Neural cell (in vitro differentiated cells): ENCODE measurements at regions not wholly inside any gene's neighbourhood (a gene's known extent, or its start where the extent isn't known, plus 50 kb on each side); places are given as distances from the start of the nearest gene placed in this dataset.

Experiments used
- H2AFZ ChIP-seq: fragments of 200-600, 300-800 bp; sonication (generic), shearing (Covaris generic); 2 replicates; pipeline ENCODE4 v1.6.0; 2014; ENCODE audit warnings: low read depth, mild to moderate bottlenecking, antibody characterized with exemption, low read length, moderate library complexity
- H3F3A ChIP-seq: fragments of 200-600 bp; shearing (Covaris generic); 2 replicates; pipeline ENCODE4 v1.6.1; 2016; ENCODE audit warnings: mild to moderate bottlenecking, moderate library complexity, mixed read lengths, antibody characterized with exemption, low read length; ENCODE audit not compliant: insufficient read depth, poor library complexity, severe bottlenecking
- H3K27ac ChIP-seq: fragments of 200-600, 300-800 bp; sonication (generic), shearing (Covaris generic); 2 replicates; pipeline ENCODE4 v1.5.1; 2014; ENCODE audit warnings: mild to moderate bottlenecking, low read length, moderate library complexity
- H3K27me3 ChIP-seq: fragments of 300-800, 200-600 bp; sonication (generic), shearing (Covaris generic); 2 replicates; pipeline ENCODE4 v1.6.0; 2014; ENCODE audit warnings: mild to moderate bottlenecking, low read depth, low read length, moderate library complexity; ENCODE audit not compliant: insufficient read depth
- H3K36me3 ChIP-seq: fragments of 300-800, 200-600 bp; sonication (generic), shearing (Covaris generic); 2 replicates; pipeline ENCODE4 v1.5.1; 2014; ENCODE audit warnings: mild to moderate bottlenecking, antibody characterized with exemption, low read length, moderate library complexity; ENCODE audit not compliant: insufficient read depth
- H3K4me2 ChIP-seq: fragments of 300-800, 200-600 bp; sonication (generic), shearing (Covaris generic); 2 replicates; pipeline ENCODE4 v1.6.0; 2014; ENCODE audit warnings: mild to moderate bottlenecking, low read length
- H3K4me3 ChIP-seq: fragments of 300-800, 200-600 bp; sonication (generic), shearing (Covaris generic); 2 replicates; pipeline ENCODE4 v1.5.1; 2014; ENCODE audit warnings: mild to moderate bottlenecking, low read length, moderate library complexity
- H3K79me2 ChIP-seq: fragments of 200-600 bp; shearing (Covaris generic); replicated peaks from 2 replicates; pipeline ENCODE4 v1.6.0; 2014; ENCODE audit warnings: mild to moderate bottlenecking, low read length, moderate library complexity; ENCODE audit not compliant: insufficient read depth
- H3K9ac ChIP-seq: fragments of 300-800, 200-600 bp; sonication (generic), shearing (Covaris generic); 2 replicates; pipeline ENCODE4 v1.6.1; 2016; ENCODE audit warnings: mild to moderate bottlenecking, low read length, mixed read lengths
- H3K9me2 ChIP-seq: fragments of 200-600 bp; shearing (Covaris generic); 2 replicates; pipeline ENCODE4 v1.6.1; 2016; ENCODE audit warnings: mild to moderate bottlenecking, low read length, mixed read lengths; ENCODE audit not compliant: insufficient read depth
- H3K9me3 ChIP-seq: fragments of 200-600, 300-800 bp; sonication (generic), shearing (Covaris generic); 2 replicates; pipeline ENCODE4 v1.6.1; 2016; ENCODE audit warnings: mild to moderate bottlenecking, mixed run types, low read length, moderate library complexity, mixed read lengths
- H4K20me1 ChIP-seq: fragments of 200-600 bp; shearing (Covaris generic); 2 replicates; pipeline ENCODE4 v1.6.1; 2016; ENCODE audit warnings: mild to moderate bottlenecking, mixed run types; ENCODE audit not compliant: insufficient read depth
- EP300 ChIP-seq: fragments of 450-650 bp; conservative IDR thresholded peaks from 2 replicates; pipeline ENCODE4 v1.6.1; 2014; ENCODE audit warnings: antibody characterized with exemption, mild to moderate bottlenecking, moderate library complexity; ENCODE audit not compliant: poor library complexity, severe bottlenecking
- EZH2 ChIP-seq: fragments of 200-600, 300-800 bp; shearing (Covaris generic), sonication (generic); IDR thresholded peaks from 2 replicates; pipeline ENCODE4 v1.6.1; 2014; ENCODE audit warnings: antibody characterized with exemption, low read length, borderline replicate concordance, mild to moderate bottlenecking; ENCODE audit not compliant: insufficient read depth, poor library complexity, severe bottlenecking
- MXI1 ChIP-seq: fragments of 450-650 bp; conservative IDR thresholded peaks from 2 replicates; pipeline ENCODE4 v1.6.1; 2014; ENCODE audit warnings: antibody characterized with exemption, mild to moderate bottlenecking; ENCODE audit not compliant: poor library complexity, severe bottlenecking
- POLR2AphosphoS5 ChIP-seq: IDR thresholded peaks from 2 replicates; pipeline ENCODE4 v1.6.1; 2012
- RAD21 ChIP-seq: fragments of 450-650 bp; conservative IDR thresholded peaks from 2 replicates; pipeline ENCODE4 v1.6.1; 2014; ENCODE audit warnings: antibody characterized with exemption, mild to moderate bottlenecking, moderate library complexity
- SMC3 ChIP-seq: fragments of 450-650 bp; conservative IDR thresholded peaks from 2 replicates; pipeline ENCODE4 v1.6.1; 2014; ENCODE audit warnings: antibody characterized with exemption, mild to moderate bottlenecking, moderate library complexity; ENCODE audit not compliant: poor library complexity
- TAF1 ChIP-seq: IDR thresholded peaks from 2 replicates; pipeline ENCODE4 v1.6.1; 2012; ENCODE audit warnings: low read depth
- TF ChIP-seq, protein P1 (sequence below): IDR thresholded peaks from 2 replicates; pipeline ENCODE4 v1.6.1; 2012; ENCODE audit warnings: borderline replicate concordance
- TF ChIP-seq, protein P2 (sequence below): fragments of 450-650 bp; IDR thresholded peaks from 2 replicates; pipeline ENCODE4 v1.5.1; 2014; ENCODE audit warnings: antibody characterized with exemption, mild to moderate bottlenecking, moderate library complexity; ENCODE audit not compliant: poor library complexity, severe bottlenecking

DNA sequence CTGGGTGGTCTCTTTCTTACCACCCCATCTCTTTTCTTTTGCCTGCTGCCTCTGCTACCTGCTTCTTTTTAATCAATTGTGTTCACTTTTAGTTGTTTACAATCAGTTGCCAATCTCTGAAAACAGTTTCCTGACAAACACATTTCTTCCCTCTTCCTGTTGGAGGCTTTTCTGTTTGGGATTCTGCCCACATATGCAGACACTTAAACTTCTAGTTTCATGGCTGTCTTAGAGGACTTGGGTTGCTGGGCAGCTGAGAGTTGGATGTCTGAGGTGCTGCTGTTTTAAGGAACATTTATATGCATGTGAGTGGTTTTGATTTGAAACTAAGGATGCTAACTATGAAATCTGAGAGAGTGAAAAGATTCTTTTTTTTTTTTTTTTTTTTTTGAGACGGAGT lies 112.3 kb upstream of the LIMCH1 start:
- H3K27ac ChIP-seq: no peak overlapping the region
- TF ChIP-seq, protein P1, sequence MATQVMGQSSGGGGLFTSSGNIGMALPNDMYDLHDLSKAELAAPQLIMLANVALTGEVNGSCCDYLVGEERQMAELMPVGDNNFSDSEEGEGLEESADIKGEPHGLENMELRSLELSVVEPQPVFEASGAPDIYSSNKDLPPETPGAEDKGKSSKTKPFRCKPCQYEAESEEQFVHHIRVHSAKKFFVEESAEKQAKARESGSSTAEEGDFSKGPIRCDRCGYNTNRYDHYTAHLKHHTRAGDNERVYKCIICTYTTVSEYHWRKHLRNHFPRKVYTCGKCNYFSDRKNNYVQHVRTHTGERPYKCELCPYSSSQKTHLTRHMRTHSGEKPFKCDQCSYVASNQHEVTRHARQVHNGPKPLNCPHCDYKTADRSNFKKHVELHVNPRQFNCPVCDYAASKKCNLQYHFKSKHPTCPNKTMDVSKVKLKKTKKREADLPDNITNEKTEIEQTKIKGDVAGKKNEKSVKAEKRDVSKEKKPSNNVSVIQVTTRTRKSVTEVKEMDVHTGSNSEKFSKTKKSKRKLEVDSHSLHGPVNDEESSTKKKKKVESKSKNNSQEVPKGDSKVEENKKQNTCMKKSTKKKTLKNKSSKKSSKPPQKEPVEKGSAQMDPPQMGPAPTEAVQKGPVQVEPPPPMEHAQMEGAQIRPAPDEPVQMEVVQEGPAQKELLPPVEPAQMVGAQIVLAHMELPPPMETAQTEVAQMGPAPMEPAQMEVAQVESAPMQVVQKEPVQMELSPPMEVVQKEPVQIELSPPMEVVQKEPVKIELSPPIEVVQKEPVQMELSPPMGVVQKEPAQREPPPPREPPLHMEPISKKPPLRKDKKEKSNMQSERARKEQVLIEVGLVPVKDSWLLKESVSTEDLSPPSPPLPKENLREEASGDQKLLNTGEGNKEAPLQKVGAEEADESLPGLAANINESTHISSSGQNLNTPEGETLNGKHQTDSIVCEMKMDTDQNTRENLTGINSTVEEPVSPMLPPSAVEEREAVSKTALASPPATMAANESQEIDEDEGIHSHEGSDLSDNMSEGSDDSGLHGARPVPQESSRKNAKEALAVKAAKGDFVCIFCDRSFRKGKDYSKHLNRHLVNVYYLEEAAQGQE: no peak
- TF ChIP-seq SMC3: no peak
- no peak for TF ChIP-seq EZH2
- TF ChIP-seq, protein P2, sequence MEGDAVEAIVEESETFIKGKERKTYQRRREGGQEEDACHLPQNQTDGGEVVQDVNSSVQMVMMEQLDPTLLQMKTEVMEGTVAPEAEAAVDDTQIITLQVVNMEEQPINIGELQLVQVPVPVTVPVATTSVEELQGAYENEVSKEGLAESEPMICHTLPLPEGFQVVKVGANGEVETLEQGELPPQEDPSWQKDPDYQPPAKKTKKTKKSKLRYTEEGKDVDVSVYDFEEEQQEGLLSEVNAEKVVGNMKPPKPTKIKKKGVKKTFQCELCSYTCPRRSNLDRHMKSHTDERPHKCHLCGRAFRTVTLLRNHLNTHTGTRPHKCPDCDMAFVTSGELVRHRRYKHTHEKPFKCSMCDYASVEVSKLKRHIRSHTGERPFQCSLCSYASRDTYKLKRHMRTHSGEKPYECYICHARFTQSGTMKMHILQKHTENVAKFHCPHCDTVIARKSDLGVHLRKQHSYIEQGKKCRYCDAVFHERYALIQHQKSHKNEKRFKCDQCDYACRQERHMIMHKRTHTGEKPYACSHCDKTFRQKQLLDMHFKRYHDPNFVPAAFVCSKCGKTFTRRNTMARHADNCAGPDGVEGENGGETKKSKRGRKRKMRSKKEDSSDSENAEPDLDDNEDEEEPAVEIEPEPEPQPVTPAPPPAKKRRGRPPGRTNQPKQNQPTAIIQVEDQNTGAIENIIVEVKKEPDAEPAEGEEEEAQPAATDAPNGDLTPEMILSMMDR: no peak
- TF ChIP-seq EP300: no peak
- no peak for TF ChIP-seq MXI1
- no peak for TF ChIP-seq POLR2AphosphoS5
- no peak for TF ChIP-seq TAF1
- no peak for TF ChIP-seq RAD21
- no peaks in the 10 kb centered on the region for H3K79me2 ChIP-seq

DNA sequence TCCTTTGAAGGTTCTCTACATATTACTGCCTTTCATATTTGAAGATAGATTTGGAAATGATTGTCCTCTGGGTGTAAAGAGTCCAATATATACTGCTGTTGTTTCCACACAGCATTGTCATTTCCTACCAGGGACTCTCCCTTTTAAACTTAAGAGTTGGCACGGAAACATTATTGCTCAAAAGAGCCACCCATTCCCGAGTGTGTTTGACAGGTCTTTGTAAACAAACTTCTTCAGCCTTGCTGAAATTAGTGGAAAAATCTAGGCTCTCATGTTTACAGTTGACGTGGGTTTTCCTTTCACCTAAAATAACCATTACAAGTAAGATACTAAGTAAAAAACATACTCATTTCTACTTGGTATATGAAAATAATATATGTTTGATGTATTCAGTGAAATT lies 111.4 kb upstream of the LIMCH1 start:
- no peaks in the 10 kb centered on the region for H3K36me3 ChIP-seq
- no peak overlapping the region for H2AFZ ChIP-seq
- H3K27me3 ChIP-seq: no peaks in the 10 kb centered on the region
- no peaks in the 10 kb centered on the region for H3F3A ChIP-seq
- no peaks in the 10 kb centered on the region for H3K9me3 ChIP-seq
- H3K79me2 ChIP-seq: no peaks in the 10 kb centered on the region
- no peak for TF ChIP-seq EP300
- no peak for TF ChIP-seq RAD21
- no peak for TF ChIP-seq TAF1
- TF ChIP-seq, protein P1: no peak
- TF ChIP-seq, protein P2: no peak
- no peak for TF ChIP-seq EZH2
- TF ChIP-seq POLR2AphosphoS5: no peak
- TF ChIP-seq MXI1: no peak
- no peak for TF ChIP-seq SMC3
- no peak overlapping the region for H3K4me2 ChIP-seq
- no peaks in the 10 kb centered on the region for H4K20me1 ChIP-seq
- no peak overlapping the region for H3K9ac ChIP-seq
- H3K9me2 ChIP-seq: no peaks in the 10 kb centered on the region
- no peak overlapping the region for H3K4me3 ChIP-seq
- H3K27ac ChIP-seq: no peak overlapping the region

More for the DNA sequence above, 112.3 kb upstream of the LIMCH1 start:
- Histone ChIP-seq H3K4me3 (no peak overlapping the region), H4K20me1 (no peaks in the 10 kb centered on the region), H3K9me2 (no peaks in the 10 kb centered on the region), H3K36me3 (no peaks in the 10 kb centered on the region), H3K9me3 (no peaks in the 10 kb centered on the region), H3K27me3 (no peaks in the 10 kb centered on the region), H2AFZ (no peak overlapping the region), H3K4me2 (no peak overlapping the region), H3F3A (no peaks in the 10 kb centered on the region), H3K9ac (no peak overlapping the region)
